Activated naive CD4-positive, alpha-beta T cell treated with anti-CD3 and anti-CD28 coated beads, Interleukin-2, amount 10 ng/mL, durations not matched to agents 7 days and 5 days (primary cell): ENCODE measurements at regions not wholly inside any gene's neighbourhood (a gene's known extent, or its start where the extent isn't known, plus 50 kb on each side); places are given as distances from the start of the nearest gene placed in this dataset.

Source experiments
- CTCF ChIA-PET: fragments of 350-600 bp; sonication (Branson Sonifier 250); formaldehyde crosslinking; loops from one replicate; lab custom pipeline; 2021; ENCODE audit warnings: antibody characterized with exemption; lab: Charles Lee
- DNase-seq: peaks from one replicate; pipeline ENCODE4 v3.0.0-alpha.2; 2020
- H3K27ac Mint-ChIP-seq: one replicate; pipeline ENCODE4 v1.8.0; 2021; ENCODE audit warnings: mild to moderate bottlenecking, moderate library complexity, mixed read lengths
- H3K27me3 Mint-ChIP-seq: one replicate; pipeline ENCODE4 v1.8.0; 2021; ENCODE audit warnings: mild to moderate bottlenecking, mixed read lengths
- H3K36me3 Mint-ChIP-seq: one replicate; pipeline ENCODE4 v1.8.0; 2021; ENCODE audit warnings: mixed read lengths
- H3K4me1 Mint-ChIP-seq: one replicate; pipeline ENCODE4 v1.8.0; 2021; ENCODE audit warnings: mixed read lengths
- H3K4me3 Mint-ChIP-seq: one replicate; pipeline ENCODE4 v1.8.0; 2021; ENCODE audit warnings: mild to moderate bottlenecking, moderate library complexity, mixed read lengths
- H3K9me3 Mint-ChIP-seq: one replicate; pipeline ENCODE4 v1.8.0; 2021; ENCODE audit warnings: mixed read lengths

DNA sequence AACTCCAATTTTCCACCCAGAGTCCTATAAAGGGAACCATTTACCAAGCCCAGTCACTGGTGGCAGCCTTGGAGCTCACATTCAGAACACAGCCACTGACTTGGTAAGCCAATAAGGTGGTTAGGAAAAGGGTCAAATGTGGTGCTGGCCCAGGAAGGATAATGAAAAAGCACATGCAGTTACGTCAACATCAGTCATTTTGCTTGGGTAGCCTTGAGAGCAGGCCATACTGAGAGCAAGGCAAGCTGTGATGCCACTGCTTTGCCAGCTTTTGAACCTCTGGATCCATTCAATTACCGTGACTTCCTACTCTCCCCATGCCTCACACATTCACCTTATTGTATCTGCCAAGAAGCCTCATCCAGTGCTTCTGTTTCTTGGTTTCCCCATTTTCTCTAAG lies 253.6 kb downstream of the OPA1 start:
- Mint-ChIP-seq H3K36me3 (no peaks in the 10 kb centered on the region), H3K9me3 (no peaks in the 10 kb centered on the region), H3K27ac (no peak overlapping the region), H3K27me3 (peaks cover 46% of the 10 kb centered on the region), H3K4me1 (peaks cover 3% of the 10 kb centered on the region), H3K4me3 (no peak overlapping the region)
- CTCF ChIA-PET: interaction anchor here (1.0 to 1.1 kb wide), 2 partner anchors 9 to 65 kb away, joined by 3 read pairs; no protein-coding TSS in a partner anchor
- no peak for DNase-seq

DNA sequence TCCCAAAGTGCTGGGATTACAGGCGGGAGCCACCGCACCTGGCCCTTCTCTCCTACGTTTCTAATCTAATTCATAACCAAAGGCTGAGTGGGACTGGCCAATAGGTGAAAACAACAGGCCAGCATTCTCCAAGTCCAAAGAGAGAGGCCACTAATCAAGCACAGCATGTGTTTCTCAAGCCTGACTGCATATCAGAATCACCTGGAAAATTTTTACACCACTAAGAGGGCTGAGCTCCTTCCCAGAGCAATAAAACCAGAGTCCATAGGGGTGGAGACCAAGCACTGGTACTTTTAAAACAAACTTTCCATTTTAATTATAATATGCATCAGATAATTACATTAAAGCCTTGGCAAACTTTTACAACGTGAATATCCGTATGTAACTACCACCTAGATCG lies 254.4 kb downstream of the OPA1 start:
- Mint-ChIP-seq H3K36me3 (no peaks in the 10 kb centered on the region), H3K9me3 (no peaks in the 10 kb centered on the region), H3K4me1 (peaks cover 3% of the 10 kb centered on the region), H3K27ac (no peak overlapping the region), H3K4me3 (no peak overlapping the region), H3K27me3 (peaks cover 42% of the 10 kb centered on the region)
- no peak for DNase-seq
- CTCF ChIA-PET: interaction anchor here (0.8 kb wide), 1 partner anchor 12 kb away, joined by 3 read pairs; no protein-coding TSS in a partner anchor

DNA sequence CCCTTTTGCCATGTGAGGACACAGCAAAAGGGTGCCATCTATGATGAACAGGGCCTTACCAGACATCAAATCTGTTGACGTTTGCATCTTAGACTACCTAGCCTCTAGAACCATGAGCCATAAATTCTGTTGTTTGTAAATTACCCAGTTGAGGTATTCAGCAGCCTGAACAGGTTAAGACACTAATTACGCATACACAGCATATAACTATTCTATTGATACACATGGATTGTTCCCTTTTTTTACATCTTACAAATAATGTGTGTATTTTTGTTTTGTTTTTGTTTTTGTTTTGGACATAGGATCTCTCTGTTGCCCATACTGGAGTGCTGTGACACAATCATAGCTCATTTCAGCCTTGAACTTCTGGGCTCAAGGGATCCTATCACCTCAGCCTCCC lies 255.5 kb downstream of the OPA1 start:
- Mint-ChIP-seq H3K27me3 (peaks cover 32% of the 10 kb centered on the region), H3K9me3 (no peaks in the 10 kb centered on the region), H3K36me3 (no peaks in the 10 kb centered on the region), H3K4me3 (no peak overlapping the region), H3K4me1 (peaks cover 3% of the 10 kb centered on the region), H3K27ac (no peak overlapping the region)
- DNase-seq: no peak
- CTCF ChIA-PET: no interaction called here

DNA sequence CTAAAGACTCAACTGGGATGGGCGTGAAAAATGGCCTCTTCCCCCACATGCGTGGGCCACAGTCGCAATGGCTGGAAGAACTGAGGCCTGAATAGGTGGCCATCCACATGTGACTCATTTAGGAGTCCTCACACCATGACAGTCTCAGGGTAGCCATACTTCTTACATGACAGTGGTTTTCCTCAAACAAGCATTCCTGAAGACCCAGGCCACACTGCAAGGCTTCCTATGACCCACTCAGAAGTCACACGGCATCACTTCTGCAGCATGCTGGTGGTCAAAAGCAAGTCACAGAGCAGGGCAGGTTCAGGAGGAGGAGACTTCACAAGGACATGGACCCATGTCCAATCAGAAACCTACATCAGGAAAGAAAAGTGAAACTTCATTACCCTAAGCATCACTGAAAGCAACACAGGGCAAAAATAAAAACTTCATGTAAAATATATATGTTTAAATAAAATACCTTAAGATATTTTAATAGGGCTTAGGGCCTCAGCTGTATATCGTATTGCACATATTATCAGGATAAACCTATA lies 257.1 kb downstream of the OPA1 start:
- CTCF ChIA-PET: no interaction called here

DNA sequence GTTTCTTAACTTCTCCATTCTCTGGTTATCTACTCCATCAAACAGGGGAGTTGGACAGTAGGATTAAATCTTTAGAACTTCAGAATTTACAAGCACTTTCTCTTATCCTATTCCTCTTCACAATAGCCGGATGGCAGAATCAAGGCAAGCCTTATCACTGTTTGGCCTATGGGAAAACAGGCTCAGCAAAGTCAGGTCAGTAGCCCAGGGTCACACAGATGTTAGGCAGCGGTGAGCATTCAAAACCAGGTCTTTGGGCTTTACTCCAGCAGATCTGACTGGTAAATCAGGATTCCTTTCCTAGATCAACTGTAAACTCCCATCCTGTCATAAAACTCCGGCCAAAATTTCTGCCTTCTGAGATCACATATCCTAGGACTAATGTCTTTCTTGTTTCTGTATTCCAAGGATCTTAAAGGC lies 258.4 kb downstream of the OPA1 start:
- CTCF ChIA-PET: no interaction called here
- Mint-ChIP-seq H3K4me3 (no peak overlapping the region), H3K27ac (no peak overlapping the region), H3K4me1 (peaks cover 3% of the 10 kb centered on the region), H3K36me3 (no peaks in the 10 kb centered on the region), H3K27me3 (peaks cover 21% of the 10 kb centered on the region), H3K9me3 (no peaks in the 10 kb centered on the region)
- DNase-seq: no peak

More for the DNA sequence above, 257.1 kb downstream of the OPA1 start:
- Mint-ChIP-seq H3K36me3 (no peaks in the 10 kb centered on the region), H3K4me1 (peaks cover 3% of the 10 kb centered on the region), H3K27ac (no peak overlapping the region), H3K4me3 (no peak overlapping the region), H3K9me3 (no peaks in the 10 kb centered on the region), H3K27me3 (peaks cover 27% of the 10 kb centered on the region)
- DNase-seq: no peak

DNA sequence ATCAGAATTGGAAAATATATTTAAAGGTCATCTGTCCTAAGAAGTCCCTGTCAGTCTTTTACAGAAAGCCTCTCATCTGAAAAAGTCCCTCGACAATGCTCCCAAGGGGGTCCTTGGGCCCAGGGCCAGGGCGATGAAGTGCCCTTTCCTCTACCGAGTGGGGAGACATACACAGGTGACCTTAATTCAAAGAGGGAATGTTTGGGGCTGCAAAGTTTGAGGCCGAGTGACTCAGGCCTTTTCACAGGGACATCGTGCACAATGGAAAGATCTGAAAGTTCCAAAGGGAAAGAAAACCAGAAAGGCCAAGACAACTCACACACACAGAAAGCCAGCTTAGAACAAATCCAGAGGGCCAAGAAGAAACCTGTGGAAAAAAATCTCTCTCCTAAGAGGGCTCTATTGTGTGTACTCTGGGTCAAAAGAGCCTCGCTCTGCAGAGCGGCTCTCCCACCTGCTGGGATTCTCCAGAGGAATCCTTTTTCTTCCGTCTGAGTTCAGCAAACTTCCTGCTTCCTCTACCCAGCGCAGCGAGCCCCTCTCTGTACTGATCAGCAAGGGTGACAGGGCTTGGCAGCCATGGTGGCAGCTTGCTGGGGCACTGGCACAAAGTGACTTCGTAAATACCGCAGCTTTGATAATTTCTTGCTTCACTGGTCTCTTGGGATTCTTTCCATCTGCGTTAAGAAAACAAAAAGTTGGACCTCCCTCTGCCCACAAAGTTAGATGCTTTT lies 259.1 kb downstream of the OPA1 start:
- Mint-ChIP-seq H3K4me3 (no peak overlapping the region), H3K4me1 (peaks cover 3% of the 10 kb centered on the region), H3K27ac (no peak overlapping the region), H3K36me3 (no peaks in the 10 kb centered on the region), H3K9me3 (no peaks in the 10 kb centered on the region), H3K27me3 (peaks cover 14% of the 10 kb centered on the region)
- CTCF ChIA-PET: no interaction called here
- no peak for DNase-seq

DNA sequence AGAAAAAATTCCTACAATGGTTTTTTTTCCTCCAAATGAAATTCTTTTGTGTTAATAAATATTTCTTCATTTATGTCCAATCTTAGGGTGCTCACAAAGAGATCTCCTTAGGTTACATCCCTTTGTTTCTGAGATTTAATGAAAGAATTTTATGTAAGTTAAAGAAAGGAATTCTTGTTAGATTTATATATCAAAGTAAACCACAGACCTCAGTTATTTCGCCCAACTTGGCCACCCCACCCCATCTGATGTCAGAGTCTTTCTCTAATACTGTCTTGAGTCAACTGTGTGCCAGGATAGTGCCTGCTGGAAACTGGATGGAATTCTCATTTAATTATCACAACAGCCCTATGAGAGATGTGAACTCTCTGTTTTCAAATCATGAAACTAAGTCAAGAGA lies 259.9 kb downstream of the OPA1 start:
- peaks cover 13% of the 10 kb centered on the region for H3K27me3 Mint-ChIP-seq
- H3K36me3 Mint-ChIP-seq: no peaks in the 10 kb centered on the region
- no peak overlapping the region for H3K27ac Mint-ChIP-seq
- no peak overlapping the region for H3K4me3 Mint-ChIP-seq
- peaks cover 3% of the 10 kb centered on the region for H3K4me1 Mint-ChIP-seq
- no peak for DNase-seq
- CTCF ChIA-PET: no interaction called here
- no peaks in the 10 kb centered on the region for H3K9me3 Mint-ChIP-seq

DNA sequence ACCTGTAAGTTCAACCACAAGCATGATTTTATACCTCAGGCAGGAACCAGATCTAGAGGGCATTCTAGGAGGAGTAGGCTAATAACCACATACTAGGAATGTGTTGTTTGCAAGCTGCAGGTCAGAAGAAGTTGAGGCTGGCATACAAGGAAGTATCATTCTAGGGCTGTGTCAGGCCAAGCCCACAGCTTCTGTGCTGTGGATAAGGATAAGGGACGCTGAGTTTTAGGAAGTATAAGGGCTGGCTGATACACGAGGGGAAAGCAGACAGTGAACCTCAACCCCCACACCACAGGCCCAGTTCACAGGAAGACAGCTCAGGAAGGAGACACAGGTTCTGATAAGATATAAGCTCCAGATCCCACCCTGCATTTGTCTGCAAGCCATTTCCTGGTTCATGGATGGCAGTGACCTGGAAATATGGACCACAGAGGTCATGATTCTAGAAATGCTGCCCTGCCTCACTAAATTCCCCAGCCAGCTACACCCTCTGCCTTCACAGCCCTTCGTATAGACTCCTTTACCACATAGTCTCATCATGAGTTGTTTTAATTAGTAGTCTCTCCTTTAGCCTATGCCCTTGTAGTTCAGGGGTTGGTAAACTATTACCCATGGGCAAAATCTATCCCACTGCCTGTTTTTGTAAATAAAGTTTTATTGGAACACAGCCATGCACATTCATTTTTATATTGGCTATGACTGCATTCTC lies 260.7 kb downstream of the OPA1 start:
- CTCF ChIA-PET: no interaction called here
- Mint-ChIP-seq H3K27me3 (peaks cover 13% of the 10 kb centered on the region), H3K36me3 (no peaks in the 10 kb centered on the region), H3K9me3 (no peaks in the 10 kb centered on the region), H3K27ac (no peak overlapping the region), H3K4me1 (peaks cover 3% of the 10 kb centered on the region), H3K4me3 (no peak overlapping the region)
- DNase-seq: no peak

DNA sequence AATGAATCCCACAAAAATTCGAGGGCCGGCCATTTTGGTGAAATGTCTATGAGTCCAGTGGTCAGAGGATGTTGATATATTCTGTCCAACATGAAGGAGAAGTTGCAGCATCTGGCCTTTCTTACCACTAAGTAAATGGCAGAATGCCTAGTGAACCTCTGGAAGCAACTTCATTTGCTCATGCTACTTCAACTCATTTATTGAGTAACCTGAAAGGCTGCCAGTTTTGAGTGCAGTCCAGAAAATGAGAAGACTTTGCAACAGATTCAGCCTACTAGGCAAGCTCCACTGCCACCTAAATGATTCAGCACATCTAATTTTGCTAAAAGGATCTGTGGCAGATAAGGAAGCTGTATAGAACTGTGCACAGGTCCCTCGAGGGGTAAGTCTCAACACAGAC lies 265.0 kb downstream of the OPA1 start:
- no peak for DNase-seq
- H3K27me3 Mint-ChIP-seq: peaks cover 15% of the 10 kb centered on the region
- H3K9me3 Mint-ChIP-seq: no peaks in the 10 kb centered on the region
- H3K4me3 Mint-ChIP-seq: no peak overlapping the region
- H3K4me1 Mint-ChIP-seq: no peaks in the 10 kb centered on the region
- no peak overlapping the region for H3K27ac Mint-ChIP-seq
- H3K36me3 Mint-ChIP-seq: no peaks in the 10 kb centered on the region
- CTCF ChIA-PET: no interaction called here

DNA sequence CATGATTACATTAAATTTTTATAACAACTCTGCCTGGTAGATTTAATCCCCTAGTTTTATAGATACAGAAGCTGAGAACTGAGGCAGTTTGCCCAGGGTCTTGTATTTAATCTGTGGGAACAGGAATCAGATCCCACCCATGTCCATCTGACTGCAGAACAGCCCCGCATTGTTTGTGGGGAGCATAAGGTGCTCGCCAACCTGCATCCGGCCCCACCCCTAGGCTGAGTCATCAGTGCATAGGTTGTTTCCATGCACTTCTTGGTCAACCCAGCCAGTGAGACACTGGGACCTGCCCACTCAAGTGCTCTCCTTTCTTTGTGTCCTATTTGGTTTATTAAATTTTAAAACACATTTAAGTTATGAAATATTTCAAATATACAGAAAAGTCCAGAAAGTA lies 266.2 kb downstream of the OPA1 start:
- Mint-ChIP-seq H3K27me3 (peaks cover 19% of the 10 kb centered on the region), H3K9me3 (no peaks in the 10 kb centered on the region), H3K4me3 (no peak overlapping the region), H3K27ac (no peak overlapping the region), H3K36me3 (no peaks in the 10 kb centered on the region), H3K4me1 (no peaks in the 10 kb centered on the region)
- CTCF ChIA-PET: no interaction called here
- no peak for DNase-seq

DNA sequence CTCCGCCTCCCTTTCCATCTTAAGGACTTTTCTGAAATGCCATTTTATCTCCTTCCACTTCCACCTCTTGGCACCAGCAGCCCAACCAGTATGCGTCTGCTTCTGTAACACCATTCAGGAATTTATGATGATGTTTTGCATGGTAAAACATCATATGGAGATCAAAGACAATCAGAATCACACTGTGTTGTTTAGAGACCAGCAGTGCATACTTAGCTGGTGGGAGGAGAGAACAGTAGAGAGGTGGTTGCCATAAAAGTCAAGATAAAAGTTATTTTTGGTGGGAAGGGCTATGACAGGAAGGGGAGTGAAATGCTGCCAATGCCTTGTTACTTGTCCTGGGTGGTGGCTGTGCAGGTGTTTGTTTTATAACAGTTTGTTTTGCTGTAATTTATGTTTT lies 268.0 kb downstream of the OPA1 start:
- CTCF ChIA-PET: no interaction called here
- Mint-ChIP-seq H3K9me3 (no peaks in the 10 kb centered on the region), H3K27me3 (peaks cover 12% of the 10 kb centered on the region), H3K4me1 (no peaks in the 10 kb centered on the region), H3K27ac (no peak overlapping the region), H3K4me3 (no peak overlapping the region), H3K36me3 (no peaks in the 10 kb centered on the region)
- no peak for DNase-seq

DNA sequence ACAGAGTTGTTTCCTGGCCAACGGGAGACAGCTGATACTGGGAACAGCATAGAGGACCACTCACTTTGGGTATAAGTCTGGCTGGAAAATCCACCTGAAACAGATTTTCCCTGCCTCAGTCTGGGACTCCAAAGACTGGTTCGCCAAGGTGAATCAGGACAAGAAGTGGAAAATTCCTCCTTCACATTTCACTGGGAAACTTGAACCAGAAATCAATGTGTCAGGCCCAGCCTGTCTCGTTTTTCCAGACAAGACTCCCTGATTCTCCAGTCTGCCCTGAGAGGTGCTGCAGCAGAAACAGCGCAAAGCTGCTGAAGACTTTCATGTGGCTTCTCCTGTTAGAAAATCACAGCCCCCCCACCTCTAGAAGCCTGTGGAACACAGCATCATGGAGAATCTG lies 269.8 kb downstream of the OPA1 start:
- Mint-ChIP-seq H3K9me3 (no peaks in the 10 kb centered on the region), H3K27ac (no peak overlapping the region), H3K4me3 (no peak overlapping the region), H3K4me1 (no peaks in the 10 kb centered on the region), H3K27me3 (peaks cover 22% of the 10 kb centered on the region), H3K36me3 (no peaks in the 10 kb centered on the region)
- CTCF ChIA-PET: no interaction called here
- no peak for DNase-seq

DNA sequence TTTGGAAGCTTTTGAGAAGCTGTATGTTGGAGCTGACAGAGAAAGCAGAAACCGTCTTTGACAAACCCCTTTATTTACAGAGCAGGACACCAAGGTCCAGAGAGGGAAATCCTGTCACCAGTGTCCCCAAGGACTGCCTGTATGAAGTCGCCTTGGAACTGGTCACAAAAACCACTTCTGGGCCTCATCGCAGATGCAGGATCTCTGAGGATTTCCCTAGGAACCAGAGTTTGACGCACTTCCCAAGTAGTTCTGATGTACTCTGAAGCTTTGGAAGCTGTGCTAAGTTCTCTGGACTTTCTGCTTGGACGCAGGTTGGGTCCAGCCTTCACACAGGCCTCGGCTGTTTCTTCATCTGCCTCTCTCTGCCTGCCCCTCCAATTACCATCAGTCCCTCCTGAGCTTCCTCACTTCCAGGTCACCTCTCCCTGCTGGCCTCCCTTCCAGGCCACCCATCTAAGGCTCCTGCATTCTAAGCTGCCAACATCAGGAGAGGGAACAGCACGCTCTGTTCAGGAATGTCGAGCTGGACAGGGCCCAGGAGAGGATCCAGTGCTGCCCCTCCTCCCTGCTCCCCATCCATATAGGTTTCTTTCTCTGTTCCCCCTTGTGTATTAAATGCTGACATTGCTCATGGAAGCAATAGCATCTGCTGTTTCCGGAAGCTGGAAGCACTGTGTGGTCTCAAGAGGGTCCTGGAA lies 270.8 kb downstream of the OPA1 start:
- Mint-ChIP-seq H3K27ac (no peak overlapping the region), H3K4me3 (no peak overlapping the region), H3K27me3 (peaks cover 30% of the 10 kb centered on the region), H3K9me3 (no peaks in the 10 kb centered on the region), H3K4me1 (no peaks in the 10 kb centered on the region), H3K36me3 (no peaks in the 10 kb centered on the region)
- CTCF ChIA-PET: no interaction called here
- DNase-seq: no peak

DNA sequence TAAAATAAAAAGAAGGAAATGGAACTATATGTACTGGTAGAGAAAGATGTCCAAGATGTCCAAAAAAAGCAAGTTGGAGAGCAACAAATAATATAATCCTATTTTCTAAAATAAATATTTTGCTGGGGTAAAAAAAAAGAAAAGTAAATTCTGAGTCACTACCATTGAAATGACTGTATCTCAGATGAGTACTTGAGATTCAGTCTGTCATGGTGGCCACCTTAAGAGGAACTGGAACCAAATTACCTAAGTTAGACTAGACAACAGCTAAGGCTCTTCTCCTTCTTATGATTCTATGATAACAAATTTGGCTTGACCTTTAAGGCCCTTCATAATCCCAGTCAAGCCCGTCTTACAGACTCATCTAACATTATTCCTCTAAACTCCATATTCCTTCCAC lies 270.6 kb upstream of the HES1 start:
- Mint-ChIP-seq H3K36me3 (no peaks in the 10 kb centered on the region), H3K4me1 (peaks cover 10% of the 10 kb centered on the region), H3K9me3 (no peaks in the 10 kb centered on the region), H3K27me3 (peaks cover 41% of the 10 kb centered on the region), H3K4me3 (no peak overlapping the region), H3K27ac (no peak overlapping the region)
- DNase-seq: no peak
- CTCF ChIA-PET: no interaction called here
